Activated T-cell treated with anti-CD3 and anti-CD28 coated beads for 48 hours (primary cell): ENCODE measurements at regions not wholly inside any gene's neighbourhood (a gene's known extent, or its start where the extent isn't known, plus 50 kb on each side); places are given as distances from the start of the nearest gene placed in this dataset.
"Not testable (repeated sequence)": the region's sequence is repeated elsewhere in the genome, so short reads cannot be mapped to it uniquely, and the experiment has no call there.

Experiments
- DNase-seq: peaks from one replicate; pipeline ENCODE4 v3.0.0-alpha.2; 2020; ENCODE audit warnings: low read depth

DNA sequence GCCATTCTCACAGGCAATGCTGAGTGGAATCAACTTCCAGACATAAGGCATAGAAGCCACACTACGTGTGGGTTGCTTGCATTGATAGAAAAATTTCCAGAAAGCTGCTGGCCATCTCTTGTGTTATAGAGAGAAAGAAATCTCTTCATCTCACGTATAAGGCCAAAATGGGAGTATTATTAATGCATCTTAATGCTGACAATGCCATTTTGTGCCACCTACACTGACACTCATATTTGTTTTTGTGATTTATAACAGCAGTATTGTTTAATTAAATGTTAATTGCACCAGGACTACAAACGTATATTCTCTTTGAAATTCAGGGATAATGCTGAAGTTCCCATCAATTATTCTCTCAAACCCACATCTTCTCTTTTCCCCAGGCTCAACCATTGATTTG lies 56.1 kb upstream of the TMEM132D start:
- no peak for DNase-seq

DNA sequence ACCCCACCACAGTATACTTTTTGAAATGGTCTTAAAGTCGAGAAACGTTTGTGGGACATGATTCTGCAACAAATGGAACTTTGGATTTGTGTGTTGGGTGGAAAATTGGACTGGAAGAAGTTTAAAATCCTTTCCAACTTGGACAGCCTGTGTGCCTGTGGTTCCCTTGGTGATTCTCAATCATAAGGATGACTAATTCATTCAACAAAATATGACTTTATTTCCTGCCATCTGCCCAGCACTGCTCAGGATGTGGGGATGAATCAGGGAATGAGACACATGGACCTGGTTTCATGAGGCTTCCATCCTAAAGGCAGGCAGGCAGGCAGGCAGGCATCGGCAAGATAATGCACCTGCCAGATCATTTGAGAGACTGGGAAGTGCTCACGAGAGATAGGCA lies 57.3 kb upstream of the TMEM132D start:
- DNase-seq = no peak

DNA sequence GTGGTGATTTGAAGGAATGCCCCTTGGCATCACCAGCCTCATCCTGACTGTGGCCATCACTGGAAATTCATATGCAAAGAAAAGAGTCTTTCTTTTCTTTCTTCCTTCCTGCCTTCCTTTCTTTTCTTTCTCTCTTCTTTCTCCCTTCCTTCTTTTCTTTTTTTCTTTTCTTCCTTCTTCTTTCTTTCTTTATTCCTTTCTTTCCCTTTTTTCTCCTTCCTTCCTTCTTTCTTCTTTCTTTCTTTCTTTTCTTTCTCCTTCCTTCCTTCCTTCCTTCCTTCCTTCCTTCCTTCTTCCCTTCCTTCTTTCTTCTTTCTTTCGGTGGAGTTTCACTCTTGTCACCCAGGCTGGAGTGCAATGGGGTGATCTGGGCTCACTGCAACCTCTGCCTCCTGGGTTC lies 58.0 kb upstream of the TMEM132D start:
- DNase-seq = no peak

DNA sequence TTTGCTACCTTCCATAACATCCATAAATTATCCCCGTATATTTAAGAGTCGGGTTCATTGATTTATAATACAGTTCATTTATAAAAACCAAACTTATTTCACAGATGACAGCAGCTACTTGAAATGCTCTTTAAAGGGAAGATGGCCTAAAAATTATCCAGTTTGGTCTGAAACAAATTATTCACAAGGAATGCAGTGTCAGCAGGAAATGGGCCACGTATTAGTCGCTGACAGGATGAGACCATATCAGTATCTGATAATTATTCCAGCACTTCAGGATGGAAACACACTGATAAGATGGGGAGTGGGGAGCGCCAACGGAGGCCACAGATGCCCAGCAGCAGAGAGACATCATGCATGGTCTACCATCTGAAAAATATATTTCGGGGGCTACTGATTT lies 60.5 kb upstream of the TMEM132D start:
- DNase-seq = no peak

DNA sequence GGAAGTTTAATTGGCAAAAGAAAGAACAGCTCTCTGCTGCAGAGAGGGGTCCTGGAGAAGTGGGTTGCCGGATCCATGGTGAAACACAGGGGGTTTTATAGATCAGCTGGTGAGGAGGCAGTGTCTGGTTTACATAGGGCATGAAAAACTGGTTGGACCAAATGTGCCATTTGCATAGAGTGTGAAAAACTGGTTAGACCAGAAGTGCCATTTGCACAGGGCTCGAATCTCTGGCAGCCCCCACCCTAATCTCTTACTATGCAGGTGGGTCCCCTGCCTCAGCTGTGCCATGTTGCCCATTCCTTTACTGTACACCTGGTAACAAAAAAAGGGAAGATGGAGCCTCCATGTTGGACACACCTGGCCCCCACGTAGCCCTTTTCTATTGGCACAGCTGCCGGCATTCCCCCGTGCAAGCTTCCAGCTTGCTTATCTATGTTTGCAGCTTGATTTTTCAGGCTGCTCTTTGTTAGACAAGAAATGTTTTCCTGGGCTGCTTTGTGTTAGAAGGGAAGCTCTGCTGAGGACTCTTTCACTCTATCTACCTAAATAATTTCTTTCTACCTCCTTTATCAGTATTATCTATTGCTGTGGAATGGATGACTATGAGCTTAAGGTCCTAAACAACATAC lies 61.1 kb upstream of the TMEM132D start:
- DNase-seq = no peak

DNA sequence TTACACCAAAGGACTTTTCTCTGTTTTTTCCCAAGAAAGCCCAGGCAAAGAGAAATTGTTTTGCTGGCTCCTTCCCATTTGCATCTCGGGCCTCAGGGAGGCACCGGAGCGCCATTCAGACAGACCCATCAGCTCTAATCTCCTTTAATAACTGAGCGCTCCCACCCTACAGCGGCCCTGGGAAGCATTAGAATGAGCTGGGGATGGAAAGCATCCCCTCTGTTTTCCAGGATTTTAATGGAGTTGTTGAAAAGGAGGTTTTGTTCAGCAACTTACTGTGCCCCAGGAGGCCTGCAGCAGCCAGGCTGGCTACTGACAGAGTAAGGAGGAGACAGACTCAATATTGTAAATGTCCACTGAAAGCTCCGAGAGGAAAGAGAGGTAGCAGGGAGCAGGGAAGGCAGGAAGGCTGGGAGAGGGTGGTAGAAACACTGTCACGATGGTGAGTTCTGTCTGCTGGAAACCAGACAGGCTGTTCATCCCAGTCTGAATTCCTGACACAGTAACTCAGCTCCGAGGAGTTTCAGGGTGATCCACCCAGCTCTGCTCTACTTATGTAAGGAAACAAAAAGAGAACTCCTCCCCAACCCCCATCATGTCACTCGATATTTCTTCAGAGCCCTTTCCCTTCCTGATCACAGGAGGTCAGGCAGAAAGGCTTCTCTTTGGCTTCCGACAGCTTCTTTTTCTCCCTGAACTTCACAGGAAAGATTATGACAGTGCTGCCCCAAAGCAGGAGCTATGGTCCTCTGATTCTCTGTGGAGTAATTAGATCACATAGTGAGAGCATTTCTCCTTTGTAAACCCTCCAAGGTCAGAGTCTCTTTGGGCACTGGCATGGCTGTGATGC lies 62.5 kb upstream of the TMEM132D start:
- DNase-seq = no peak

DNA sequence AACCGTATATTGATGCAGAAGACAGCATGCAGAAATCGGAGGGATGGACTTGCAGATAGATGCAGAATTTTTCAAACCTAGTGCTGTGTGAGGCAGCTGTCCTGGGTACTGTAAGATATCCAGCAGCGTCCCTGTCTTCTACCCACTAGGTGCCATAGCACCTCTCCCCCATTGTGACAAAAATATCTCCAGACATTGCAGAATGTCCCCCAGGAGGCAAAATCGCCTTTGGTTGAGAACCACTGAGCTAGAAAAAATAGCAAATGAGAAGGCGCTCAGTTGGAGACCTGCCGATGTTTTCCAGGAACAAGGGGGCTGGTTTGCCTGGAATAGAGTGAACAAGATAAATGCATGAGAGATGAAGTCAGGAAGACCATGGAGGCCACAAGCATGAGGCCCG lies 67.9 kb upstream of the TMEM132D start:
- DNase-seq = no peak

DNA sequence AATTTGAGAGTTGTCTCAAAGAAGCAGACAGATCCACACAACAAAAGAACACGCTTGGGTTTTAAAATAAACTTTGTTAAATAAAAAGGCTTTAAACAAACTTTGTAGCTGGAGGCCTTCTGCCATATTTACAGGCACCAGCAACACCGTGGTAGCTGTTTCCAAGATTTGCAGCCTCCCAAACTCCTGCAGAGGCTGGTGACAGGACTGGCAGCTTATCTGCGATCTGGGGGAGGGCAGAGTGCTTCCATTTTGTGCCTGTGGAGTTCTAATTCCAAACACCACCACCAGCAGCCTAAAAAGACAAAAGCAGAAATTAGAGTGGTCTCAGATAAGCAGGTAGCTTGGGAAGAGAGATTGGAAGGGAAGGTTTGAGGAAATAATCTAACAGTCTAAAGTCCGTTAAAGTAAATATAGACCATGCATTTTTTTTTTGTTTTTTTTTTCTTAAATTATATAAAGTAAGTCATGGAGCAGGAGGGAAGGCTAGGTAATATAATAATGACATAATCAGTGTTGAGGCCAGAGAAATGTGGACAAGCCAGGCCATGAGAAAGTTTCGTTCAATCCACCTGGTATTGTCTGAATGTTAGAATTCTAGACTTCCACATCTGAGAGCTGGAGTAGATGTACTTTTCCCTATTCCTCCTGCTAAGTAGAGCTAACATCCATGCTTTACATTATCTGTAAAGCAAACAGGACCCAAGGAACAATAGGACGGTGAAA lies 69.6 kb upstream of the TMEM132D start:
- DNase-seq = no peak

DNA sequence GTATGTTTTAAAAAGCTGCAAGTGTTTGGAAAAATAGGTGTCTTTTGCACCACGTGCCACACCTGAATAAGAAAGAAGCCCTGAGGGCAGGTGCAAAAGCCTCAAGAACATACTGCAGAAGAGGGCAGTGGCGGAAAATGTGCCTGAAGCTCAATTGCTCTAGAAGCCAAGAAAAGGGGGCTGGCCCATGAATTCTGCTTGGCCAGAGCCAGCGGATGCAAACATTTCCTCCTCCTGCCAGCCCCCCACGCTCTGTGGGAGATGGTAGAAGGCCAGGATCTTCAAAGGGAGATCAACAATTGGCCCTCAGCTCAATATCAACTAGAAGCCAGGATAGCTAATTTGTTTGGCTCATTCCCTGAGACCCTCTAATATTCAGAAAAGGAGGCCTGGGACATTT lies 80.3 kb upstream of the TMEM132D start:
- DNase-seq = no peak

DNA sequence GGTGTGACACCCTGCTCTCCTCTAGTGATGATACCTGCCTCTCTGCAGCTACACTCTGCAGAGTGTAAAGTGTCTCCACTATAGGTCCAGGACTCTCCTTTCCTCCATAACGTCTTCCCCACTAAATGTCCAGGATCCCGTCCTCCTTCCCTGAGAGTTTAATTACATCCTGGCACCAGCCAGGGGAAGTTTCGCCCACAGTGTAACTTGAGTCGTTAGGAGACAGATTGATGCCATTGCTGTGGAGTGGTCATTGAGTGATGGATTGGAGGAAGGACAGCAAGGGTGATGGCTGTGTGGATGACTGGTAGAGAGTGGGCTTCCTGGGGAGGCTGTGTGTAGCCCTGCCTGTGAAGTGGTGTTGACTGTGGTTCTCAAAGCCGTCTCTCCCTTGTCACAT lies 84.0 kb upstream of the TMEM132D start:
- no peak for DNase-seq

DNA sequence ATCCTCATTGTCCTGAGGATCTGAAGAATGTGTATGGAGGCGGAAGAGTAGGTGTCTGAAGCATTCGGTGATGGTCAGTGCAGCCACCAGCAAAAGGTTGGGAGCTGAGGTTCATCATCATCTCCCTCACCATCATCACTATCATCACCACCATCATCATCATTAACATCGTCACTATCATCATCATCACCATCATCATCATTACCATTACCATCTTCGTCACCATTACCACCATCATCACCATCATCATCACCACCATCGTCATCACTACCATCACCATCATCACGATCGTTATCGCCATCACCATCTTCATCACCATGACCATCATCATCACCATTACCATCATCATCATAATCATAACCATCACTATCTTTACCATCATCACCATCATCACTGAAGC lies 90.8 kb upstream of the TMEM132D start:
- no peak for DNase-seq

DNA sequence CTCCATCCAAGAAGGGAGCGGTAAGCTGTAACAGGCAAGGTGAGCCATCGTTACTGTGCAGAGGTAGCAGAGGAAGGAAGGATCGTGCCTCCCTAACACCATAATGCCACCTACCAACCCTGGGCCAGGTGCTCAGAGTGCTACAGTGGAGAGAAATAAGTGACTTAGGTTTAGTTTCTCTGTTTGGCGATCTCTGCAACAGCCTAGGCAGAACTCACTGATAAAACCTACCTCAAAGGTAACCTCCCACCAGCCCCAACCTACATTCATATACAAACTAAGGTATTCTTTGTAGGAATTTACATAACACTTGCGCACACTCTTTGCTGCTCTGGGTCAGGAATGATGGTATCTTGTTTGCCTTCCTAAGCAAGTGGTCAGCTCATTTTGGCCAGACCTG lies 93.4 kb upstream of the TMEM132D start:
- DNase-seq = no peak

DNA sequence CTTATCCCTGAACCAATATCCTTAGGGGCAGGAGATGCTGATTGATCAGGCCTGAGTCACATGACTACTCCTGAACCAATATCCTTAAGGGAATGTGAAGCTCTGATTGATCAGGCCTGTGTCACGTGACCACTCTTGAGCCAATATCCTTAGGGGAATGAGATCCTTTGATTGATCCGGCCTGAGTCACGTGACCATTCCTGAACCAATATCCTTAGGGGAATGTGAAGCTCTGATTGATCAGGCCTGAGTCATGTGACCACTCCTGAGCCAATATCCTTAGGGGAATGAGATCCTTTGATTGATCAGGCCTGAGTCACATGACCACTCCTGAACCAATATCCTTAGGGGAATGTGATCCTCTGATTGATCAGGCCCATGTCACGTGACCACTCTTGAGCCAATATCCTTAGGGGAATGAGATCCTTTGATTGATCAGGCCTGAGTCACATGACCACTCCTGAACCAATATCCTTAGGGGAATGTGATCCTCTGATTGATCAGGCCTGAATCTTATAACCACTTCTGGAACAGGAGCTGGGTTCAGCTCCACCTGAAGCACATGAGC lies 100.6 kb upstream of the TMEM132D start:
- not testable (repeated sequence) for DNase-seq

DNA sequence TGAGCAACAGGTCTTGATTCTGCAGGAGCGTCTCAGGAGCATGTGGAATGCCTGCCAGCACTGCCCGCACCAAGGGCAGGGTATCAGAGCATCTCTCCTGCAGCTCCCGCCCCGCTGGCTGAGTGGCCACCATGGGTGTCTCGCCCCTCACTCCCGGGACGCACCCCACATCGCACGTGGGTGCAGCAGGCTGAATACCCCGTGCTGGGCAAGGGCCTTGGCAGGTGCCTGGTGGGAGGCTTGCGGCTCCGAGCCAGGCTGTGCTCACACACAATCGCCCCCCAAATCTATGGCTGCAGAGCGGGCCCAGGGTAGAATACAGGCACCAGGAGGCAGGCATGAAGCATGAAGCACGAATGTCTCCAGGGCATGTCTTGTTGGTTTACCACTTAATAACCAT lies 103.9 kb upstream of the TMEM132D start:
- DNase-seq = no peak

DNA sequence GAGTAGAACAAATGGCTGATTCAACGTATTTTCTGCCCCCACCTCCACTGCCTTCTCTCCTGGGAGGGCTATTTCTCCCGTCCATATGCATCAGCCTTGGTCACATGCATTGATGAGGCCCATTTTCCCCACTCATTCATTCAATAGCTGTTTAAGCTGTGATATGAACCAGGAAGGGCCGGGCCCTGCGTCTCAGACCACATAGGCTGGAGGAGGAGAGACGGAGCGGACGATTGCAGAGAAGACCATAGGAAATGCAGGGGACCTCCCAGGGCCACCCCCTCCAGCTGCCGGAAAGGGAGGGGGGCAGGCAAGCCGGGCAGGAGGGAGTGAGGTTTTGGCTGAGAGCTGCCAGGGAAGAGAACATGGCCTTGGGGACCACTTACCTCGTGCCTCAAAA lies 104.4 kb upstream of the TMEM132D start:
- DNase-seq = no peak

DNA sequence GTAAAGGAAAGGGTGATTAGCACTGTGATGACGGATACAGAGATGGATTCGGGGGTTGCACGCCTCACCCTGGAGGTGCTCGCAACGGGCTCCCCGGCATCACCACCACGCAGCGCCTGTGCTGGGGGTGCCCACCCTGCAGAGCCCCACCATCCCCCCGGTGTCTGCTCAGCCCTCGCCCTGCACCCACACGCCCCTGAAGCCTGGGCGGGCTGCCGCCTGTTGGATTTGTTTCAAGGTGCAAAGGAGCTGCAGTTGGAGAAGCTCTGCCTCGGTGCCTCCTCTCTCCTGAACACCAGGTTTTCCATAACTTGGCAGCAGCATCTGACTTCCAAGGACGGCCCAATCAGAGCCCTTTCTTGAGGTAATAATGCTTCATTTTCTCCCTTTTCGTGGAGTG lies 106.1 kb upstream of the TMEM132D start:
- no peak for DNase-seq

DNA sequence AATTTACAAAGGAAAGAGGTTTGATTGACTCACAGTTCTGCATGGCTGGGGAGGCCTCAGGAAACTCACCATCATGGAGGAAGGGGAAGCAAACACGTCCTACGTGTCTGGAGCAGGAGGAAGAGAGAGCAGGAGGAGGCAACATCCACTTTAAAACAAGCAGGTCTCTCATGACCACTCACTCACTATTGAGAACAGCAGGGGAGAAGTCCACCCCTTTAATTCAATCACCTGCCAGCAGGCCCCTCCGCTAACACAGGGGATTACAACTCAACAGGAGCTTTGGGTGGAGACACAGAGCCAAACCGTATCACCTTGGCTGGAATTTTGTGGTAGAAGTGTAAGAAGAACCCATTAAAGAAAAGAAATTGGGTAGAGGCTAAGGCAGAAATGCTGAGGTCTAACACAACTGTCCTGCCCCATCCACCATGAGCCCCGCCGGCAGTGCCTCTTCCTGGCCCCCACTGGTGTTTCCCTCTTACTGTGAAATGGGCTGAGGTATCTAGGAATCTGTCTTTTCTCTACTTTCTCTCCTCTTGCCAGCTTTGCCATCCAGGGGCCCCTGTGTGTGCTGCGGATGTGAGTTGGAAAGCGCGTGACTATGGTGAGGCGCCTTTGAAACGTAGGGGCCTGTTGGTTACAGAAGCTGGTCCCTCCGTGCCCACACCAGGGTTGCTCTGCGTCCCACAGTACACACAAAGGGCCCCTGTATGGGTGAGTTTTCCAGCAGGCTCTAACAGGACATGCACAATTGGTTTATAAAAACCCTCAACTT lies 108.0 kb upstream of the TMEM132D start:
- DNase-seq = no peak

DNA sequence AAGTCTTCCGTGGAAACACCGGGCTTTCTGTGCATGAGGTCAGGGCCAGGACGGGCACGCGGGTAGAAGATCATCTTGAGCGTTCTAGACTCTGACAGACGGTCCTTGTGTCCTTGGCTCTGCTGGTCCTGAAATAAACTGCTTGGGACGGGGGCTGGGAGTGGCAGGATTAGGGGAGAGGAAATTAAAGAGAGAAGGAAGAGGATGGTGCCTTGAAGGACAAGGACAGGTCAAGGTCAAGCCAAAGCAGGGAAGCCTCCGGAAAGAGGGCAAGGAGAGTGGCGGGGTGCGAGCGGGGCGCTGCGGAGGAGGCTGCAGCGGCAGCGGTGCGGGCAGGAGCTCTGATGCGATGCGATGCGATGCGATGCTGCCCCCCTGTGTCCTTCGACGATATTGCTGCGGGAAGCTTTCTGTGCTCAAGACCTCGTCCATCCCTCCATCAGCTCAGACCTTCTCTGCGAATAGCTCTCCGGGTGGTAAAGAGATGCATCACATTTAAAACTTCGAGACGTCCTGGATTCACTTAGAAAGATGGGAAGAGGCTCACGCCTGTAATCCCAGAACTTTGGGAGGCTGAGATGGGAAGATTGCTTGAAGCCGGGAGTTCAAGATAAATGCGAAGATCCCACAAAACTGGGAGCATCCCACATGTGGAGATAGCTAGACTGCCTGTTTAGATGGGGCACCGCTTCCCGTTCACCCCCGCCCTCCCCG lies 110.1 kb upstream of the TMEM132D start:
- DNase-seq = peak; percentile 36

DNA sequence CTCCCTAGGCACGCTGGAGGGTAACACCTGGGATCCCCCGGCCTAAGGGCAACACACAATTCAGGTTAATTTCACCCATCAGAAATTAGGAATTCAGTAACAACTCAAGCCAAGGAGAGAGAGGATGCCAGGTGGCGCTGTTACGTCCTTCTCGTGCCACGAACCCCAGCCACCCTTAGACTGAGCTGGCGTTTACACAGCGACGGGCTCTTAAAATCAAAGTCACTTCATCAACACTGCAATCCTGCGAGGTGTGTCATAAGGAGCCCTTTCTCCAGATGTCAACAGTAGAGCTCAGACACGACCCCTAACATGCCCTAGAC lies 110.6 kb upstream of the TMEM132D start:
- DNase-seq = no peak

DNA sequence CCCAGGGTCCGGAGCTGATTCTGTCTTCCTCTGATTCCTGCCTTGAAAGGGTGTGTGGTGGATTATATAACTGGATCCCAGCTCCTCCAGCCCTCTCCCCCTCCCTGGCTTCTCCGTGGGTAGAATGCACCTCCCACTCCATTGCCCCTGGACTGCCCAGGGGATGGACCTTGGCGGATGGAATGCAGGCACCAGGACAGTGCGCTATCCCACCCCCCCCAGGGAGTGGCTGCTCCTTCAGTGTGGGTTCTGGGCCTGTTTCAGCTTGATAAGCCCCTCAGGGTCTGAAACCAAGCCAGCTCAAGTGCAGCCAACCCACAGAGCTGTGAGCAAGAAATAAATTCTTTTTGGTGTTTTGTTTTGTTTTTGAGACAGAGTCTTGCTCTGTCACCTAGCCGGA lies 112.4 kb upstream of the TMEM132D start:
- no peak for DNase-seq

DNA sequence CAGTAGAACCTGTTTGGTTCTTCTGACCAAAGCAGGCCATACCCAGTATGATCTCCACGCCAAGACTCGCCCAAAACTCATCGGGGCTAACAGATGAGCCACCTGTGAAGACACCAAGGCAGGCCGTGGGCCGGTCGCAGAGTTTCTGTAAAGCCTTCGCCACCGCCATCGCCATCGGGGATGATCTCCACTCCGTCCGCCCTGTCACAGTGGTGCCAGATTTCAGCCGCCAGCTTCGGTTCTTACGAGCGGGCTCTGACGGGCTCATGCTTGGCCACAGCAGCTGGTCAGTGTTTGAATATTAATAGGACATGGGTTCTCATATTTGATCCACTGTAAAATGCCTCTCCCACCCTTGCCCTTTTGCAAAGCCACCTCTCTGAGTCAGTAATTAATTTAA lies 113.2 kb upstream of the TMEM132D start:
- DNase-seq = no peak
